ENCODE measurements at regions not wholly inside any gene's neighbourhood (a gene's known extent, or its start where the extent isn't known, plus 50 kb on each side); places are given as distances from the start of the nearest gene placed in this dataset.

DNA sequence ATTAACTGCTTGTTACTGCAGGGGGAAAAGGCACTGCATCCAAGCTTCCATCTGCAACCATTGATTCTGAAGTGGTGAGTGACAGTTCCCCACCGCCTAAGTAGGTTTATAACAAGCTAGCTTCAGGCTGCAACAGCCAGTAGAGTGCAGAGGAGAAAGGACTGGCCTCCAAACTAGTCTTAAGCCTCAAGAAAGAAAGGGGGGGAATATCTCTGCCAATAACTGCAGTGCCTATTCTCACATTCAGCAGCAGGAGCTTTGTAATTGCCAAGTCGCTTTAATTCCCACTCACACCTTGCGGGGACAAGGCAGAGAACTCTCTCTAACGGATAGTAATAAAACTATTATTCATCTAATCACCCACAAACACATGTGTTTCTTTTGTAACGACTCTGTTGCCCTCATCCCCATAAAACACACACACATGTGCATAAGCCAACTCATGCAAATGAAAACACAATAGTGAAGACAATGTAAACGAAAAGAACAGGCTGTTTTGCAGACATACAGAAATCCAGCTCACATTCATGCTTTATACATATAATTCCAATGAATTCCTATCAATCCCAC lies 1963.3 kb upstream of the PIK3C3 start:
- DNase-seq (ENCODE audit: low spot score), result no peak

GRCh38 chr18:39990540-39990939 lies 1964.5 kb upstream of the PIK3C3 start:
- no peak for DNase-seq (ENCODE audit: low spot score)

GRCh38 chr18:39976771-39977170 lies 1978.3 kb upstream of the PIK3C3 start:
- no peak for DNase-seq (ENCODE audit: low spot score)

DNA sequence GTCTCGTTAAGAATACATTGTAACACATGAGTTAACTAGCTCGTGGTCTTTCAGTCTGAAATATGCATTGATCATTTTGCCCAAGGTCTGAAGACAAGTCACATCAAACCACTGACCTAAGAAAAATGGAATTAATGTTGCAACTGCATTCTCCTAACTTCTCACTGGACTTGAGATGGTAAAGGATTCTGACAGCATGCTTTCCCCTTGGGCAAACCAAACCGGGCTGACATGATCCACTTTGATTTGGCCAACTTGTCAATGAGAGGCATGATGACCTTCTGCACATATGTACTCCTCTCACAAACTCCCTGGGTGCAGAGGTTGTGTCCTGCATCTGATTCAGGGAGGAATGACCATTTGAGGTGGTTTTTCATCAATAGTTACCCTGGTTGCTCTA lies 1982.5 kb upstream of the PIK3C3 start:
- DNase-seq (ENCODE audit: low spot score), result no peak

DNA sequence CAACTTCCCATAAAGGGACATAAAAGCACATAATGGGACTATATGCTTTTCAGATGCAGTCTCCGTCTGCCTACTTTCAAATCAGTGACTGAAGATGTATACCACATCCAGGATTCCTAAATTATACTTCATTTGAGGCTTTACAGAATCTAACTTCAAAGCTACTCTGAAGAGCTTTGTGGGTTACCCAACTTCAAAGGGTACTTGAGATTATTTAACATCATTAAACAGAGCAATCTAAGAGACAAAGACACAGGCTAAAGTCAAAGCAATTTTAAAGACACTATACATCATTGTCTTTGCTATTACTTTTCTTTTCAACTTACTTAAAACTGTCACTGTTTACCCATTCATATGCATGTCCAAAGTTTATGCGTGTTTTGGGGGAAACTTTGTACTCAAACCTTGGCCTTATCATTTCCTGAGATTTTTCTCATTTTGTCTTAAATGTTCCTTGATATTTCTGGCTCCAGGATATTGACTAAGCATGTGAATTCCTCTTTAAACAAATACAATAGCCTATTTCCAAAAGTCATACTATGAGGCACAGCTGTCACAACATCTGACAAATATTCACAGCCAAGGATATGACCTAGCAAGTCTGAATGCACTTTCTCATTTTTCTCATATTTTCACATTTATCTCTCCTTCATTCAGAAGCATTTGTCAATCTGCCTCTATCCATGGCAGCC lies 1985.1 kb upstream of the PIK3C3 start:
- no peak for DNase-seq (ENCODE audit: low spot score)

DNA sequence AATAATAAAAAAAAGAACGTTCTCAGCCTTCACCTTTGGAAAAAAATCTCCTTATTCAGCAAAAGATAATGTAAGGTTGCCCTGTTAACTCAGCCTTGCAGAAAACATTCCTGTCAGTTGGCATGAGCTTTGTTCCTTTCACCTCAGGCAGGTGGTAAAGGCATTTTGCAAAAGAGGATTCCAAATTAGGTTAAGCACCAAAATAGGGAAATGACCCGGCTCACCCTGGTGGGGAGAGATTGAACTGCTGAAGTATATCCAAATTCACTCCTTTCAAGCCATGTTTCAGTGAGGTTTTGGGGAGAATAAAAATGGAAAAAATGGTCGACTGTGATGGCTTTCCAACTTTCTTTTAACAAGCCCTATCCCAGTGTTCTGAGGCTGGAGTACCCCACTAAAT lies 1988.8 kb upstream of the PIK3C3 start:
- no peak for DNase-seq (ENCODE audit: low spot score)

DNA sequence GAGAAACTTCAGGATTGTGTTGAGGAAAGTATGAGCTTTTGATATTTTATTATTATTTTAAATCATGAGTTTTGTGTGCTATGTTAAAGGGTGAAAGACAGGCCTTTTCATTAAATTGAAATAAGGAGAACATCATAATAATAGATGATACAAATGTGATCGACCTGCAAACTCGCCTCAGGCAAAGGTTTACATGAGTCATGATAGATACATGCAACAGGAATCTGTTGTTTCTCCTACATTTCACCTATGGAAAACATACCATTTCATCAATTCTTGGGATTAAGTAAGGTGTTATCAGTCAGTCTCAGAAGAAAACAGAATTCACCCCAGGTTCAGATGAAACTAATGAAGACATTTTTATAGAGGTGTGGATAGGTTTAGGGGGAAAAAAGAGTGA lies 1992.5 kb upstream of the PIK3C3 start:
- DNase-seq (ENCODE audit: low spot score), result no peak

DNA sequence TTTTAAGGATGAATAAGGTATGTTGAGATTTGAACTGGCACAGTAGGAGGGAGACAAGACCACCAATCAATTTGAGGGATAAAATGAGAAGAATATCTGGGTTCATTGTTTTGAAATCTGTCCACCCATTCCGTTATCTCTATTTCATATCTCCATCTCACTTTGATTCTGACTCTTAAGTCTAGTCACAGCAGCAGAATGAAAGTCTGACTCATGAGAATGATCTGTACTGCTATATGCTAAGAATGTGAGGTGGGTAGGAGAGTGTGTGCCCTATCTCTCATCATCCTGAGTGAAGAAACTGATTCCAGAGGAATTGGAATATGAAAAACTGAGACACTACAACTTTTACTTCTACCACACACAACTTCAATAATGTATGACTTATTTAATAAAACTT lies 1994.5 kb upstream of the PIK3C3 start:
- DNase-seq (ENCODE audit: low spot score), result no peak

DNA sequence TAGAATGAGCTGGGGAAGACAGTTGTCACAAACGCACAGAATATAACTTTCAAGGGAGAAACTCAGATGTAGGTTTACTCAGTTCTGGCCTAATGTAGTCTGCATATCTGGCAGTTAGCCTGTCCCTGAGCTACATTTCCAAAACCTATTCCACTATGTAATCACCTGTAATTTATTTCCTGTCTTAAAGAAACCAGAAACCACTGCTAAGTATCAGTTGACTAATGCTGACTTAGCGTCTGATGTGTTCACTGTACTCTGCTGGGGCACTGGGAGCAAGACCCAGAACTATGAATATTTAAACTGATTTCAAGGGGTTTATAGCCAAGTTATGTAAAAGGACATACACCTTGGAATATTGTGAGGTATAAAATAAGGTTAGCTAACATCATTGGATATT lies 1995.2 kb upstream of the PIK3C3 start:
- DNase-seq (ENCODE audit: low spot score), result no peak

DNA sequence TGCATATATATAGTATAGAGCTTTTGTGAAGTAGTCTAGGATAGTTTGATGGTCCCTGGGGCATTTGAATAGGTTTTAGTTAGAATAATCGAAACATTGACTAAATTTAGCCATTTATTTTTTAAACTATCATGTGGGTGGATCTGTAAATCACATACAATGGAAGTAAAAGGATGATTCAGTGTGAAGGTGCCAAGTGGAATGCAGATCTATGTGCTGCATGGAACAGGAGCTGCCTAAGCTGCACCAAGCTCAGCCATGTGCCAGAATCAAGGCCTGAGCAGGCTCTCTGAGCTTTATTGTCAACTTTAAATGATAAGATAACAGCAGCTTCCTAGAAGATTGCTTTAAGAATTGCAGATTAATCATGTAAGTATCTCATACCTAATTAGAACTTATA lies 1996.2 kb upstream of the PIK3C3 start:
- DNase-seq (ENCODE audit: low spot score), result no peak

DNA sequence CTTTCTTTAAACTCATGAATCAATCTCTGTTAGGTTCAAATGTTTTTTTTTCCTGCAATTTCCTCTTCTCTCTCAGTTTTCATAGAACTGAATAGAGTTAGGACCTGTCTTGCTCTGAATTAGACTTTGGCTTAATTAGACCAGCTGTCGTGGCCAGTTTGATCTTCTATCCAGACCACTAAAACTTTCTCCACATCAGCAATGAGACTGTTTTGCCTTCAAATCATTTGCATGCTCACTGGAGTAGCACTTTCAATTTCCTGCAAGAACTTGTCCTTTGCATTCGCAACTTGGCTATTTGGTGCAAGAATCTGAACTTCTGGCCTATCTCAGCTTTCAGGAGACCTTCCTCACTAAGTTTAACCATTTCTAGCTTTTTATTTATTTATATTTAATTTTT lies 2002.2 kb upstream of the PIK3C3 start:
- no peak for DNase-seq (ENCODE audit: low spot score)

- no peak for DNase-seq (ENCODE audit: low spot score)
Observed at GRCh38 chr18:39951142-39951720, 2003.8 kb upstream of the PIK3C3 start.

- DNase-seq (ENCODE audit: low spot score), result peak; percentile 7
Observed at GRCh38 chr18:39946623-39947061, 2008.4 kb upstream of the PIK3C3 start.

DNA sequence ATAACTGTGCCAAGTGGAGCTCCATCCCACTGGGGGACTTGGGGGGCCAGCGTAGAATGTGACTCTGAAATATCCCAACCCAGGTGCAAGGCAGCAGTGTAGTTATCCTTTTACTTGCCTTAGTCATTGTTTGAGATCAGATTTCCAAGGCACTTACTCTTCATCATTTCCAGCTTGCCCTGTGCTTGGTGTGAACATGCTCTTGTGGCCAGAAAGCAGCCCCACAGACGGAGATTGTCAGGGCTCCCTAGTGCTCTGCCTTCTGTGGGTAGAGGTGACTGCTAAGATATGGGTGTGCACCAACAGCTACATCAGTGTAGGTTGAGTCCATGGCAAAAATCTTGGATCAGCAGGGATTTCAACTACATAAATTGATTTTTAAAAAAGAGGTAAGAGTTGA lies 2010.0 kb upstream of the PIK3C3 start:
- no peak for DNase-seq (ENCODE audit: low spot score)

GRCh38 chr18:39942702-39943101 lies 2012.3 kb upstream of the PIK3C3 start:
- no peak for DNase-seq (ENCODE audit: low spot score)

DNA sequence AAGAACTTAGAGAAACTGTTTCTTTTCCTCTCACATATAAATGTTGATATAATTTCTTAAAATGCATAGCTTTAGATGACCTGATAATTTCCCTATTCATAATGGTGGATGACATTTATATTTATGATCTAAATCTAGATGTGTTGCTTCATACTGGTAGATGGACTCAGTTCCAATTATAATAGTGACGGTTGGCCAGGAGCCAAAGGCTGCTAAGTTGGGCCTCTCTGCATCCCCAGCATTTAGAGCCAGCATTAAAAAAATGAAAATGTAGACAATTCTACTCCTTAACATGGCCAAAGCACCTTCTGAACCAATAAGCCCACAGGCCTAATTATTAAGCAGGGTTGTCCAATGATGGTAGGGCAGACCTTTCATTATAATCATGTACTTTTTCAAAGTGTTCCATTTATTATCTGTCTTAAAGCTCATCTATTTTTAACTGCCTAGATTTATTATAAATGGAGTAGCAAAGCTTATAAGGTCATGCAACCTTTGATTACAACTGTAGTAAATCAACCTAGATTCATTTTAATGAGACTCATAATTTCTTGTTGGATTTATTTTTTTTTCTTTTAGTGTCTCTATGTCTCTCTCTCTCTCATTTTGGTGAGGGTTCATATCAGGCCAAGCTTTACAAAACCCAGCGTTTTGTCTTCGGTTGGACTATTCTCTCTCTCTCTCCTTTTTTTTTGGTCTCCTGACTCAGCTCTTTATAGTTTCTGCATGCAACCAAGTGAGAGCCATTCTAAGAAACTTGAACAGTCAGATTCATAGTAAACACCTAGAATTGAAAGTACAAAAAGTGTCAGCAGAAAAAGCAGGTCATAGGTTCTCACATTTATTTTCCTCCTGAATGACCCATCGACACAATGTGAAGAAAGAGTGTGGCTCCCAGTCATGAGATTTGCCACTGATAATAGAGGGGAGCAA lies 2016.1 kb upstream of the PIK3C3 start:
- DNase-seq (ENCODE audit: low spot score), result no peak

DNA sequence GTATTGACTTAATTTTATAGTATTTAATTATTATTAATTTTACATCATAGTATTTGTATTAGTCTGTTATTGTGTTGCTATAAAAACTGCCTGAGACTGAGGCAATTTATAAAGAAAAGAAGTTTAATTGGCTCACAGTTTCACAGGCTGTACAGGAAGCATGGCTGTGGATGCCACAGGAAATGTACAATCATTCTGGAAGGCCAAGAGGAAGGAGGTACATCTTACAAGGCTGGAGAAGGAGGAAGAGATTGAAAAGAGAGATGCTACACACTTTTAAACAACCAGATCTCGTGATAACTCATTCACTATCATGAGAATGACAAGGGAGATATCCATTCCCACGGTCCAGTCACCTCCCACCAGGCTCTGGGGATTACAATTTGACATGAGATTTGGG lies 2019.4 kb upstream of the PIK3C3 start:
- no peak for DNase-seq (ENCODE audit: low spot score)

DNA sequence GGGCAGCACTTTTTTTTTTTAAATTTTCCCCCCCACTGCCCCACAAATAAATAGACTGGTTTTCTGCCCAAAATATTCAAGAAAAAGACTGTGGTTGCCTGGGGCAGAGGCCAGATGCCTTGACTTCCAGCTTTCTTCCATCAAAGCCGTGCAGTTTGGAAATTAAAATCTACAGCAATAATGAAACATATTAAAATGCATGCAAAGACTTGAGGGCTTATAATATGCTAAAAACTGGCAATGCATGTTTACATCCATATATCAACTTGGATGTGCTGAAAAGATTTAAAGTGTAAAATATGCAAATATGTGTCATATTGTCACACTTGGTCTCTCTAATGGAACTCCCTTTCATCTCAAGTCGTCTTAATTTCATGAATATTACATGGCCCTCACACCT lies 2036.2 kb upstream of the PIK3C3 start:
- DNase-seq (ENCODE audit: low spot score), result no peak

DNA sequence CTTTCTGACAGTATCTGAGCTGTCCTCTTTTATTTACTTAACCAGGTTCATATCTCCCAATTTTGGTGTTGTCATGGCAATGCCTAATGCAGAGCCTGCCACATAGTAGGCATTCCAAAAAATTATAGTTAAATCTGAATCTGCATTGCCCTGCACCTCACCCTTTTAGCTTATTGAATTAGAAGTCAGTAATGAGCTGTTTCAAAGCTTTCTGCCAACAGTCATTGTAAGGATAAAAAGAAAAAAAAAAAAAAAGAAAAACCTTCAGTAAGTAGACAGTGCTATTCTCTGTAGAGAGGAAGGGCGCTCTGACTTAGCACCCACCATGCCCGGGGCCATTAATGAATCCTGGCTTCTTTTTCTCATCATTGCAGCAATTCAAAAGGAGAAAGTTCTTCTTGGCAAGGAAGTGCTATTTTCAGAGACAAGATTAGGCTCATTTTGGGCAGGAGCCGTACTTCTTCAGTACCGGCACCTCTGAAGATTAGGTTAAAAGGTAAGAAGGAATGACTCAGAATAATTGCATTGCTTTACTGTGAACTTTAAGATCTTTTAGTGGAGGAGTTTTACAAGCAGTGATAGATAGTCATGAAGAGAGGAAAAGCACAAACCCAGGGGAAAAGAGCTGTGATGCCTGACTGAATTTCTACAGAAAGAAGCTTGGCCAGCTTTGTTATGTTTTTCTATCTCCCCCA lies 2041.2 kb upstream of the PIK3C3 start:
- no peak for DNase-seq (ENCODE audit: low spot score)

- DNase-seq (ENCODE audit: low spot score), result no peak
Observed at GRCh38 chr18:39911716-39912115, 2043.3 kb upstream of the PIK3C3 start.

DNA sequence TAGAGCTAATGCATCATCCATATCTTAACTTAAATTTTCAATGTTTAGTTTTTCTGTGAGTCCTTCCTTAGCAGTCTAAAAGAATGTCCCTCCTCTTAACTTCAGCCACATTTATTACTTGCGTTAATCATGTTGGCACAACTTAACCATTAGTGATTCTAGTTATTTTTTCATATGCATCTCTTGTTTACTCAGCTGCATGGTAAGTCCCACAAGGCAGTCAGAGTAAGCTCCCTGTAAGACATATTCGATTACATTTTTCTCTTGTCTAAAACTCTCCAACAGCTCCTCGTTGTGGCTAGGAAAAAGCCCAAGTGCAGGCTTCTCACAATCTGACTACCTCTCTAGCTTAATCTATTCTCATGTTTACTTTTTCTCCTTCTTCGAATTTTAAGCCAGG lies 2045.3 kb upstream of the PIK3C3 start:
- DNase-seq (ENCODE audit: low spot score), result no peak

GRCh38 chr18:39886136-39886535 lies 2068.9 kb upstream of the PIK3C3 start:
- no peak for DNase-seq (ENCODE audit: low spot score)
